ENCODE measurements at regions not wholly inside any gene's neighbourhood (a gene's known extent, or its start where the extent isn't known, plus 50 kb on each side); places are given as distances from the start of the nearest gene placed in this dataset.
"Not testable (repeated sequence)": the region's sequence is repeated elsewhere in the genome, so short reads cannot be mapped to it uniquely, and the experiment has no call there.

- DNase-seq (ENCODE audit: low read depth in 2 of 2): no peak
These were observed 166.9 kb upstream of the ATXN7L3B start for GRCh38 chr12:74370608-74371216.

GRCh38 chr12:74379114-74379513 is 158.5 kb upstream of the ATXN7L3B start:
- no peak for DNase-seq (ENCODE audit: low read depth in 2 of 2)

DNA sequence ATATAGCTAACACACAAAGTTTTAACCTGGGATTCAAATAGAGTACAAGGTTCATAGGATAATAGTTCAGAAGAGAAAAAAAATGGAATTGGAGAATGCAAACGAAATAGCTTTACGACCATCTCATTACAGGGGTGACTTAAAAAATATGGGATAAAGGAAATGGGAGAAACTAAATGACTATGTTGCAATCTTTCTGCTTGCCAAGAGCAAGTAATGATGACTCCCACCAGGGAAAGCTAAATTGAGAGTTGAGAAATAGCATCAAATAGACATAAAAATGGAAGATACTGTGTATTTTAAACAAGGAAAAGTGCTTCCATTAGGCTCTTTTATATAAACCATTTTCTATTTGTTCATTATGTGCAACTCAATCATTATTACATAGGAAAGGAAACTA is 155.7 kb upstream of the ATXN7L3B start:
- no peak for DNase-seq (ENCODE audit: low read depth in 2 of 2)

DNA sequence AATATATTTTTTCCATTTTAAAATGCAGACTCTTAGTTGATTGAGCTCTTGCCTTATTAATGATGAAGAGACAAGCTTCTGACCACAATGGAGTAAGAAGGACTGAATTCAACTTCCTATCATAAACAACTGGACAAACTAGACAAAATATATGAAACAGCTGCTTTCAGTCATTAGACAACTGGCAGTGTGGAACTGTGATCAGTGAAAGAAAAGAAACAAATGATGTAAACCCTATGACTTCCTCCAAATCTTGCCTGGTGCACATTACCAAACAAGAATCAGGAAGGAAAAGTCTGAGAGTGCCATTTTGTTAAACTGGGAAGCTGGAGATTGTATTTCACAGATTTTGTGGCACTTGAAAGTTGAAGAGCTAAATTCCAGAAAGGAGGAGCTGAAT is 154.7 kb upstream of the ATXN7L3B start:
- DNase-seq (ENCODE audit: low read depth in 2 of 2): no peak

GRCh38 chr12:74391283-74391682 is 146.4 kb upstream of the ATXN7L3B start:
- no peak for DNase-seq (ENCODE audit: low read depth in 2 of 2)

DNA sequence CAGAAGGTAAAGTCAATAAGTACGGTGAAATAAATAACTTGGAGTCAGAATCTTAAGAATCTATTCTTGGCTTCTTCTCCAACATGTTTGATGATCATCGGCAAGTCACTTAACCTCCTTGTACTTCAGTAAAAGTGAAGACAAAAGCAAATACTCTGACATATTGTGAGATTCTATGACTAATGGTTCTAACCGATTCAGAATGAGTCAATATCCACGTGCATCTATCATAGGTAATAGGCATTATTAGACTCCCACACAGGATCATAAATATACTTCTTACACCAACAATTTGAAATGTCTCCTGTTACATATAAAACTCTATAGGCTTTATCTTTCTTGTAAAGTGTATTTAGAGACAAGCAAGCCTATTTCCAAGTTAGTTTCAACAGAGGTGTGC is 144.4 kb upstream of the ATXN7L3B start:
- DNase-seq (ENCODE audit: low read depth in 2 of 2): no peak

GRCh38 chr12:74394647-74395046 is 143.0 kb upstream of the ATXN7L3B start:
- DNase-seq (ENCODE audit: low read depth in 2 of 2): no peak

- DNase-seq (ENCODE audit: low read depth in 2 of 2): no peak
These were observed 136.6 kb upstream of the ATXN7L3B start for GRCh38 chr12:74401035-74401434.

GRCh38 chr12:74401966-74402365 is 135.7 kb upstream of the ATXN7L3B start:
- DNase-seq (ENCODE audit: low read depth in 2 of 2): no peak

DNA sequence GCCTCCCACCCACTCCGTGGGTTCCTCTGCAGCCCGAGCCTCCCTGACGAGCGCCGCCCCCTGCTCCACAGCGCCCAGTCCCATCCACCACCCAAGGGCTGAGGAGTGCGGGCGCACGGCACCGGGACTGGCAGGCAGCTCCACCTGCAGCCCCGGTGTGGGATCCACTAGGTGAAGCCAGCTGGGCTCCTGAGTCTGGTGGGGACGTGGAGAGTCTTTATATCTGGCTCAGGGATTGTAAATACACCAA is 134.5 kb upstream of the ATXN7L3B start:
- not testable (repeated sequence) for DNase-seq (ENCODE audit: low read depth in 2 of 2)

GRCh38 chr12:74408601-74409166 is 129.0 kb upstream of the ATXN7L3B start:
- no peak for DNase-seq (ENCODE audit: low read depth in 2 of 2)

GRCh38 chr12:74412606-74413230 is 124.9 kb upstream of the ATXN7L3B start:
- no peak for DNase-seq (ENCODE audit: low read depth in 2 of 2)

DNA sequence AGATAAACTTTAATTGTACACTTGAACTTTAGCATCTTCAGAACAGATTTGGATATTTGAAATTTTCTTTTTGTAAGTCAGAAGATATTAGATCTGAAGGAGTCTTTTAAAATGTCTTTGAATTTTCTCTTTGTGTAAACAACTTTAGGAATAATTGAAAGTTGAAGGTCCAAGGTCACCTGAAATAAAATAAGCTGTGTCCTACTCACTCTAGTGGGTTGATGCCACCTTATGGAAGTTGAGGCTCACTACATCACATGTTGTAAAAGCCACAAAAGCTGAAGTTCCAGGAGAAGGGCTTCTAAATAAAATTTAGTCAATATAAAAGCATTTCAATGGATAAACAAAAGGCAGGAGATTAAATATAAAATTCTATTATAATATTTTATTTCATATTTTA is 122.0 kb upstream of the ATXN7L3B start:
- DNase-seq (ENCODE audit: low read depth in 2 of 2): no peak

- DNase-seq (ENCODE audit: low read depth in 2 of 2): no peak
These were observed 119.1 kb upstream of the ATXN7L3B start for GRCh38 chr12:74418573-74418972.

GRCh38 chr12:74424778-74425177 is 112.9 kb upstream of the ATXN7L3B start:
- no peak for DNase-seq (ENCODE audit: low read depth in 2 of 2)

GRCh38 chr12:74426091-74426490 is 111.5 kb upstream of the ATXN7L3B start:
- no peak for DNase-seq (ENCODE audit: low read depth in 2 of 2)

DNA sequence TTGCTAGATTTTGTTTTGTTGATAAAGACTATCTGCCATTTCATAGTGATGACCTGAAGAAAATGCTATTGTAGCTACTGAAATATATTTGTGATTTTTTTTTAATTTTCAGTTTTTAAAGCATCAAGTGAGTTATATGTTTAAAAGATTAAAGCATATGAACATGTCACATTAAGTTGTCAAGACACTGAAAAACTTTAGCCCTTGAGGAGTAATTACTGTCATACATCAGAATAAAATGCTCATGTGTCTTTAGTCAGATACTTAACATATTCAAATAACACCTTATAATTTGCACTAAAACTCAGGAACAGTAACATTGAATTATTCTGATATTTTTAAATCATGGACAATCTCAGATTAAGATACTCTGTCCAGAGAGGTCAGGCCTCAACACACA is 108.1 kb upstream of the ATXN7L3B start:
- DNase-seq (ENCODE audit: low read depth in 2 of 2): no peak

- DNase-seq (ENCODE audit: low read depth in 2 of 2): no peak
These were observed 105.8 kb upstream of the ATXN7L3B start for GRCh38 chr12:74431801-74432200.

GRCh38 chr12:74440469-74440868 is 97.2 kb upstream of the ATXN7L3B start:
- no peak for DNase-seq (ENCODE audit: low read depth in 2 of 2)

GRCh38 chr12:74441872-74442271 is 95.8 kb upstream of the ATXN7L3B start:
- no peak for DNase-seq (ENCODE audit: low read depth in 2 of 2)

- no peak for DNase-seq (ENCODE audit: low read depth in 2 of 2)
These were observed 91.2 kb upstream of the ATXN7L3B start for GRCh38 chr12:74446466-74446865.

GRCh38 chr12:74449872-74450271 is 87.8 kb upstream of the ATXN7L3B start:
- no peak for DNase-seq (ENCODE audit: low read depth in 2 of 2)

DNA sequence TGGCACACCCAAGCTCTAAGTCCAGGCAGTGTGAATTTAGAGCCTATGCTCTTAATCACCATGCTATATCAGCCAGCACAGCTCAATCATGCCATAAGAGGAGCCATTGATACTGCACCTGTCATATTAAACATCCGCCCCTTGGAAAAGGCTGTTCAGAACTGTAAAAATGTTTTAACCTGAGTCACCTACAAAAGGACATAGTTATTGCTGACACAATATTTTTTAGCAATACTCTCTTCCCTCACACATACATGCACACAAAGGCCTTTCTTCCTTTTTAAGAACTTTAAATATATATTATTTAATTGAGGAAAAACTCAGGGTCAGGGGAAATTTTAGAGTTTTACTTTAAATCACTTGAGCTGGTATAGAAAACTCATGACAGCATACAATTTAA is 83.5 kb upstream of the ATXN7L3B start:
- DNase-seq (ENCODE audit: low read depth in 2 of 2): no peak

DNA sequence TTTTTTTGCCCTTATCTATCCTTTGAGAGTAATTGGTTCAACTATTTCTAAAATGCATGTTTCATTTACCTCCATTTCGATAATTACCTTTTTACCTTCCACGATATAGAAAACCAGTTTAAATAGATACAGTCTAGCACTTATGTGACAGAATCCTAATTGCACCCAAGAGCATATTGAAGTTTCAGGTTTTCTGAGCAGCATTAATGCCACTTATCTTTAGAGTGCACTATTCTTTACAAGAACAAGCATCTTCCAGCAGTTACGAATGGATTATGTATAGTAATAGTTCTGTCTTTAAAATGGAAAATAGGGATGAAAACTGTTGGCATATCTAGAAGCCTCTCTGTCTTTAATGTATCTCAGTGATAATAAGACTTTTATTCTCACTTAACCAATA is 82.2 kb upstream of the ATXN7L3B start:
- no peak for DNase-seq (ENCODE audit: low read depth in 2 of 2)

Data from stimulated activated CD8-positive, alpha-beta memory T cell treated with anti-CD3 and anti-CD28 coated beads, Interleukin-15, amount 100 ng/mL, for 48 hours (primary cell).